ENCODE measurements at regions not wholly inside any gene's neighbourhood (a gene's known extent, or its start where the extent isn't known, plus 50 kb on each side); places are given as distances from the start of the nearest gene placed in this dataset.

DNA sequence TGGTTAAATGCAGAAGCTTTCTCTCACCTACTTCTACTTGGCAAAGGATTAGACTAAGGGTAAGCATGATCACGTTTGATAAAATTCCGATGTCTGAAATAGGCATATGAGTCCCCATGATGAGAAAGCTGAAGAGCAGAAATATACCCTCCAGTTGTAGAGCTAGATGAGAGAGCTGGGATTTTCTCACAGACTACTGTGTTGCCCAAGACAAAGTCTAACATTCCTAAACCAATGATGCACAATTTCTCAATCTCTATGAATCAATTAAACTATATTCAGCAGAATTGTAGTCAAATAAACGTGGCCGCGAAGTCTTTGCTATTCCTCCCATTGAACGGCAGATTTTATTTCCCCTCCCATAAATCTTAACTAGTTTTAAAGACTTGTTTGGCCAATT lies 699.2 kb downstream of the KCNT2 start:
- no peaks in the 10 kb centered on the region for H3K4me1 ChIP-seq
- H3K4me3 ChIP-seq = no peak overlapping the region
- no peak overlapping the region for H3K27ac ChIP-seq
- 93% methylated on average over 6 of the region's 6 CpGs for WGBS
- no peak for DNase-seq (ENCODE audit: low spot score in 2 of 2)
- H3K36me3 ChIP-seq = no peaks in the 10 kb centered on the region
- no peak for TF ChIP-seq EP300 (IDR thresholded peaks at IDR 0.05)
- TF ChIP-seq, protein P1, sequence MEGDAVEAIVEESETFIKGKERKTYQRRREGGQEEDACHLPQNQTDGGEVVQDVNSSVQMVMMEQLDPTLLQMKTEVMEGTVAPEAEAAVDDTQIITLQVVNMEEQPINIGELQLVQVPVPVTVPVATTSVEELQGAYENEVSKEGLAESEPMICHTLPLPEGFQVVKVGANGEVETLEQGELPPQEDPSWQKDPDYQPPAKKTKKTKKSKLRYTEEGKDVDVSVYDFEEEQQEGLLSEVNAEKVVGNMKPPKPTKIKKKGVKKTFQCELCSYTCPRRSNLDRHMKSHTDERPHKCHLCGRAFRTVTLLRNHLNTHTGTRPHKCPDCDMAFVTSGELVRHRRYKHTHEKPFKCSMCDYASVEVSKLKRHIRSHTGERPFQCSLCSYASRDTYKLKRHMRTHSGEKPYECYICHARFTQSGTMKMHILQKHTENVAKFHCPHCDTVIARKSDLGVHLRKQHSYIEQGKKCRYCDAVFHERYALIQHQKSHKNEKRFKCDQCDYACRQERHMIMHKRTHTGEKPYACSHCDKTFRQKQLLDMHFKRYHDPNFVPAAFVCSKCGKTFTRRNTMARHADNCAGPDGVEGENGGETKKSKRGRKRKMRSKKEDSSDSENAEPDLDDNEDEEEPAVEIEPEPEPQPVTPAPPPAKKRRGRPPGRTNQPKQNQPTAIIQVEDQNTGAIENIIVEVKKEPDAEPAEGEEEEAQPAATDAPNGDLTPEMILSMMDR (IDR thresholded peaks at IDR 0.05) = no peak
- TF ChIP-seq POLR2A (IDR thresholded peaks at IDR 0.05) = no peak
- no peak for TF ChIP-seq POLR2AphosphoS5 (IDR thresholded peaks at IDR 0.05)
- H3K9me3 ChIP-seq = no peaks in the 10 kb centered on the region
- no peaks in the 10 kb centered on the region for H3K27me3 ChIP-seq

DNA sequence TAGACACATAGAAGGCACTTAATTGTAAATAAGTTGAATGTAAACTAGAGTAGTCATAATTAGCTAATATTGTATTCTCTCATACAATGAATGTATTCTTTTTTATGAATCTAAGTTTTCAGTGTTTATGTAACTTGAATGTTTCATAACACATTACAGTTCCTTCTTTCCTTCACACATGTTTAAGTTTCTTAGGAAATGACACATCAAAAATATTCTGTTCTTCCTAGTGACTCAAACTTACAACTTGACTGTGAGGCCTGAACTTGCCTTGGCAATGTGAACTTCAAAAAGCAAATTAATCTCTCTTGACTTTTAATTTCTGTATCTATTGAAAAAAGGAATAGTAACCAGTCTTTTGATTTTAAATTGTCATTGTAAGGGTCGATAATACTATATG lies 700.1 kb downstream of the KCNT2 start:
- Histone ChIP-seq H3K4me3 (no peak overlapping the region), H3K36me3 (no peaks in the 10 kb centered on the region), H3K9me3 (no peaks in the 10 kb centered on the region), H3K27ac (no peak overlapping the region), H3K4me1 (no peaks in the 10 kb centered on the region), H3K27me3 (no peaks in the 10 kb centered on the region)
- TF ChIP-seq, protein P1 (IDR thresholded peaks at IDR 0.05) = no peak
- TF ChIP-seq POLR2A (IDR thresholded peaks at IDR 0.05) = no peak
- no peak for TF ChIP-seq POLR2AphosphoS5 (IDR thresholded peaks at IDR 0.05)
- no peak for TF ChIP-seq EP300 (IDR thresholded peaks at IDR 0.05)
- WGBS = 44% methylated on average over 1 of the region's 1 CpG
- no peak for DNase-seq (ENCODE audit: low spot score in 2 of 2)

DNA sequence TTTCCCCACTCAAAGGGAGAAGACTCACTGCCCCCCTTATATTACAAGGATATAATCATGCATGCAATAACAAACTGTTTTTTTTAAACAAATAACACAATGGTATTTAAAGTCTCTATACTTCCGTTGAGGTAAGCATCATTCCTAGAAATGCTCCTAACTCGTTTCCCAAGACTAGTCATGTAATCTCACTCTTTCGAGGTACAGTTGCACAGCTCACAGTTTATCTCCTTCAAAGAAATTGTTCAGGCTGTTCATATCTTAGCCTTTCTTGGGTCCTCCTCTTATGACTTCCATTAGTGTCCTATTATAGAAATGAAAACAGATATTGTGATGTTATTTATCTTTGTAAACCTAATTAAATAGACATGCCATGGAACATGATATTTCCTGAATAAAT lies 705.0 kb downstream of the KCNT2 start:
- Histone ChIP-seq H3K27ac (no peak overlapping the region), H3K27me3 (no peaks in the 10 kb centered on the region), H3K36me3 (no peaks in the 10 kb centered on the region), H3K4me3 (no peak overlapping the region), H3K4me1 (no peaks in the 10 kb centered on the region), H3K9me3 (no peaks in the 10 kb centered on the region)
- 79% methylated on average over 3 of the region's 3 CpGs for WGBS
- TF ChIP-seq, protein P1 (IDR thresholded peaks at IDR 0.05) = no peak
- TF ChIP-seq POLR2A (IDR thresholded peaks at IDR 0.05) (no peak), POLR2AphosphoS5 (IDR thresholded peaks at IDR 0.05) (no peak), EP300 (IDR thresholded peaks at IDR 0.05) (no peak)
- no peak for DNase-seq (ENCODE audit: low spot score in 2 of 2)

DNA sequence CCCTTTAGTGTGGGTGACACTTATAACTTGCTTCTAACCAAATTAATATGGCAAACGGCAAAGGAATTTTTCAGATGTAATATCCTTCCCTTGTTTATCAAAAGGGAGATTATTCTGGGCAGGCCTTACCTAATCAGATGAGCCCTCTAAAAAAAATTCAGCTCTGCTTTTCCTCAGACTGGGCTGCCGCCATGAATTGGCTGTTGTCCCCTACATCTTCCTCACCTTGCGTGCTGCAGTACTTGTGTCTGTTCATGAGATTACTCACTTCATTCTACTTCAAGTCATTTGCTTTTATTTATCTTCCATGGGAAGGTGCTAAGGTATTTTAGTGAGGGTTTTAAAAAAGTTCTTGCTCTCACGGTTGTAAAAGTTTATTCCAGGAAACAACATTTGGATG lies 705.5 kb downstream of the KCNT2 start:
- WGBS = 81% methylated on average over 4 of the region's 4 CpGs
- Histone ChIP-seq H3K4me3 (no peak overlapping the region), H3K4me1 (no peaks in the 10 kb centered on the region), H3K27me3 (no peaks in the 10 kb centered on the region), H3K36me3 (no peaks in the 10 kb centered on the region), H3K27ac (no peak overlapping the region), H3K9me3 (no peaks in the 10 kb centered on the region)
- no peak for TF ChIP-seq EP300 (IDR thresholded peaks at IDR 0.05)
- TF ChIP-seq, protein P1 (IDR thresholded peaks at IDR 0.05) = no peak
- no peak for TF ChIP-seq POLR2A (IDR thresholded peaks at IDR 0.05)
- no peak for TF ChIP-seq POLR2AphosphoS5 (IDR thresholded peaks at IDR 0.05)
- no peak for DNase-seq (ENCODE audit: low spot score in 2 of 2)

DNA sequence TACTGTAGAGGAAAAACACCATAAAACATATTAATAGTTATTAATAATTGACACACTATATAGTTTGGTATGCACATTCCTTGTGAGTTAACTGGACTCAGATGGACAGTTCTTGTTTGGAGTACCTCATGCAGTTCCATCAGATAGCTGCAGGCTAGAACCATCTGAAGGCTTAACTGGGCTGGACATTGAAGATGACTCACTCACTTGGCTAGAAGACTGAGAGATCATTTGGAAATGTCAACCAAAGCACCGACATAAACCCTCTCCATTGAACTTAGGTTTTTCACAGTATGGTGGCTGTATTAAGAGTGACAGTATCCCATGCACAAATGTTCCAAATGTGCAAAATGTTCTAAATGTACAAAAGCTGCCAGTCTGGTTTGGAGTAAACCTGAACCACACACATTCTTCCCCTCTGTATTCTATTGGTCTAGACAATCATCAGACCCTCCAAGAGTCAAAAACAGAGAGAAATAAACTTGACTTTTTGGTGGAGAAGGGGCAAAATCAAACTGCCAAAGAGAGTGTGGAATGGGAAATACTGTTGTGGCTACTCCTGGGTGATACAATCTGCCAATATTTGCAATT lies 708.4 kb downstream of the KCNT2 start:
- no peak for DNase-seq (ENCODE audit: low spot score in 2 of 2)
- H3K27me3 ChIP-seq = no peaks in the 10 kb centered on the region
- H3K4me3 ChIP-seq = no peak overlapping the region
- TF ChIP-seq, protein P1 (IDR thresholded peaks at IDR 0.05) = no peak
- no peak for TF ChIP-seq EP300 (IDR thresholded peaks at IDR 0.05)
- no peak for TF ChIP-seq POLR2A (IDR thresholded peaks at IDR 0.05)
- H3K27ac ChIP-seq = no peak overlapping the region
- WGBS = 13% methylated on average over 1 of the region's 1 CpG
- no peaks in the 10 kb centered on the region for H3K36me3 ChIP-seq
- no peaks in the 10 kb centered on the region for H3K4me1 ChIP-seq
- H3K9me3 ChIP-seq = no peaks in the 10 kb centered on the region
